Small intestine (tissue), 7 donors: ENCODE measurements at regions not wholly inside any gene's neighbourhood (a gene's known extent, or its start where the extent isn't known, plus 50 kb on each side); places are given as distances from the start of the nearest gene placed in this dataset.

Experiments used
- DNase-seq, 2 donors: peaks; one replicate each; pipeline versions ENCODE4 v3.0.0 to v3.0.0-alpha.2; 2013
- FAIRE-seq: peaks from 2 replicates; lab custom pipeline; 2012; peaks lifted over from hg19 to GRCh38; lab: Jason Lieb, UNC
- H3K27ac ChIP-seq, 3 donors: one replicate each; pipeline ENCODE4 v1.5.1; 2013; ENCODE audit warnings: low read length in 2 of 3, mild to moderate bottlenecking in 2 of 3, control low read depth in 1 of 3, inconsistent platforms in 1 of 3, low read depth in 1 of 3, moderate library complexity in 1 of 3
- H3K27me3 ChIP-seq, 3 donors: one replicate each; pipeline ENCODE4 v1.6.1; 2013; ENCODE audit warnings: low read length in 3 of 3, inconsistent platforms in 1 of 3; ENCODE audit not compliant: control insufficient read depth in 3 of 3, insufficient read depth in 3 of 3
- H3K36me3 ChIP-seq, 3 donors: one replicate each; pipeline ENCODE4 v1.6.1; 2013; ENCODE audit warnings: low read length in 3 of 3, inconsistent platforms in 1 of 3, low read depth in 1 of 3, mild to moderate bottlenecking in 1 of 3, moderate library complexity in 1 of 3; ENCODE audit not compliant: control insufficient read depth in 3 of 3, insufficient read depth in 2 of 3
- H3K4me1 ChIP-seq, 3 donors: one replicate each; pipeline ENCODE4 v1.6.1; 2013; ENCODE audit warnings: low read length in 2 of 3, inconsistent platforms in 1 of 3, low read depth in 1 of 3, mild to moderate bottlenecking in 1 of 3, moderate library complexity in 1 of 3; ENCODE audit not compliant: control insufficient read depth in 3 of 3, insufficient read depth in 2 of 3
- H3K4me3 ChIP-seq, 3 donors: one replicate each; pipeline ENCODE4 v1.5.1; 2013; ENCODE audit warnings: low read length in 3 of 3, control low read depth in 1 of 3, inconsistent platforms in 1 of 3, low read depth in 1 of 3, mild to moderate bottlenecking in 1 of 3, moderate library complexity in 1 of 3
- H3K9me3 ChIP-seq, 2 donors: one replicate each; pipeline ENCODE4 v1.6.1; 2013; ENCODE audit warnings: low read depth in 1 of 2, low read length in 1 of 2; ENCODE audit not compliant: control insufficient read depth in 2 of 2, insufficient read depth in 1 of 2
- WGBS, 3 donors: extraction: QIAGEN DNeasy Blood & Tissue Kit; methylation state at CpG; one replicate each; pipeline ENCODE4 v1.1.7; 2013; 5-methylcytosine and 5-hydroxymethylcytosine counted together
- donor health status: healthy with polysubstance abuse.
- donor health status: control.
- donor health status: control.
- donor health status: Bipolar disorder and iron deficiency.
- donor health status: healthy.

- no peak for FAIRE-seq
- WGBS, 3 donors = 60 to 66% (median 65%) methylated on average over 2 of the region's 2 CpGs
Observed at GRCh38 chr12:58812214-58812613, 108.1 kb downstream of the LRIG3 start.

GRCh38 chr12:58814036-58814435 is 106.3 kb downstream of the LRIG3 start:
- FAIRE-seq (no peak), DNase-seq (no peak)
- Histone ChIP-seq H3K4me1 (no peaks in the 10 kb centered on the region), H3K27ac (no peak overlapping the region), H3K4me3 (no peak overlapping the region), H3K36me3 (no peaks in the 10 kb centered on the region), H3K9me3 (peaks cover 0 to under 1% of the 10 kb centered on the region in 2 donors), H3K27me3 (no peaks in the 10 kb centered on the region)
- 52 to 71% (median 70%) methylated on average over 1 of the region's 1 CpG for WGBS, 3 donors

More at GRCh38 chr12:58812214-58812613, 108.1 kb downstream of the LRIG3 start:
- Histone ChIP-seq H3K9me3 (no peaks in the 10 kb centered on the region), H3K4me1 (no peaks in the 10 kb centered on the region), H3K36me3 (no peaks in the 10 kb centered on the region), H3K27me3 (no peaks in the 10 kb centered on the region), H3K4me3 (no peak overlapping the region), H3K27ac (no peak overlapping the region)
- no peak for DNase-seq

DNA sequence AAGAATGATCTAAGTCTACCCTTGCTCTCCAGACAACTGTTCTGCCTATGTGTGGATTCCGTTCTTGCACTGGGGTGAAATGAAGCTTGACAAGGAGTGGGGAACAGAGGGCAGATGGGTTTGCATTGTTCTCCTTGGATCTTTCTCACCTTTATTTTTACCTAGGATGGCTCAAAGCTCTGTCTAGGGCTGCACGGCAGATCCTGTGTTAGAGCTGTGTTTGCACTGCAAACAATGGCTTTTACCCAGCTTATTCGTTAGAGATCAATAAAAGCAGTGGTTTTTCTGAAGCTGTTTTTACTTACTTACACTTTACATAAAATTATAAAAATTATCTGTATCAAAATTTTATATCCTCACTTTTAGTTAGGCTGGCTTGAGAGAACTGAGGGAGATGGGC is 105.1 kb downstream of the LRIG3 start:
- H3K9me3 ChIP-seq = peaks cover 0 to 4% of the 10 kb centered on the region in 2 donors
- 78 to 86% (median 84%) methylated on average over 3 of the region's 3 CpGs for WGBS, 3 donors
- FAIRE-seq = no peak
- H3K27me3 ChIP-seq = no peaks in the 10 kb centered on the region
- no peak overlapping the region for H3K4me3 ChIP-seq
- H3K36me3 ChIP-seq = no peaks in the 10 kb centered on the region
- H3K4me1 ChIP-seq = peaks cover 0 to 4% (median 0%) of the 10 kb centered on the region in 3 donors
- H3K27ac ChIP-seq = no peak overlapping the region
- DNase-seq = no peak

DNA sequence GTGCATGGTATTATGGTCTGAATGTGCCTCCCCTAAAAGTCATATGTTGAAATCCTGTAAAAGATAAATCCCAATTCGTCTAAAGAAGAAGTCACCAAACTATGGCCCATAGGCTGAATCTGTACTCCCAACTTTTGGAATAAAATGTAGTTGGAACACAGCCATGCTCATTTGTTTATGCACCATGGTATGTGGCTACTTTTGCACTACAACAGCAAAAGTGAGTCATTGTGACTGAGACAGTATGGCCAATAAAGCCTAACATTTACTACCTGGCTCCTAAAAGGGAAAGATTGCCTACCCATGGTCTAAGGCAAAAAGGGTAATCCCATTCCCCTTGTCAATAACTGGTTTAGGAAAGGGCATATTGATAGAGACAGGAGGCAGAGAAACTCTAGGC is 101.8 kb downstream of the LRIG3 start:
- WGBS, 3 donors = 81 to 85% (median 83%) methylated on average over 1 of the region's 1 CpG
- FAIRE-seq = no peak

GRCh38 chr12:58819345-58819744 is 101.0 kb downstream of the LRIG3 start:
- Histone ChIP-seq H3K36me3 (no peaks in the 10 kb centered on the region), H3K27me3 (no peaks in the 10 kb centered on the region), H3K4me1 (peaks cover 0 to 4% (median 0%) of the 10 kb centered on the region in 3 donors), H3K9me3 (peaks cover 0 to 4% of the 10 kb centered on the region in 2 donors), H3K27ac (peak overlapping the region in 1 of 3 donors; percentile 47), H3K4me3 (no peak overlapping the region)
- WGBS, 3 donors = 81 to 88% (median 87%) methylated on average over 9 of the region's 9 CpGs
- DNase-seq = peak in 1 of 2 donors; percentile 54
- no peak for FAIRE-seq

More for the DNA sequence above, 101.8 kb downstream of the LRIG3 start:
- H3K9me3 ChIP-seq = peaks cover 0 to 4% of the 10 kb centered on the region in 2 donors
- H3K27ac ChIP-seq = no peak overlapping the region
- H3K36me3 ChIP-seq = no peaks in the 10 kb centered on the region
- peaks cover 0 to 4% (median 0%) of the 10 kb centered on the region in 3 donors for H3K4me1 ChIP-seq
- no peaks in the 10 kb centered on the region for H3K27me3 ChIP-seq
- DNase-seq = no peak
- no peak overlapping the region for H3K4me3 ChIP-seq

- Histone ChIP-seq H3K9me3 (peaks cover 0 to 4% of the 10 kb centered on the region in 2 donors), H3K4me3 (no peak overlapping the region), H3K36me3 (no peaks in the 10 kb centered on the region), H3K4me1 (peaks cover 0 to 4% (median 0%) of the 10 kb centered on the region in 3 donors), H3K27ac (no peak overlapping the region), H3K27me3 (no peaks in the 10 kb centered on the region)
- DNase-seq (peak in 1 of 2 donors; percentile 14), FAIRE-seq (no peak)
- WGBS, 3 donors = 85 to 100% (median 97%) methylated on average over 1 of the region's 1 CpG
Observed at GRCh38 chr12:58819985-58820384, 100.3 kb downstream of the LRIG3 start.
